Fibroblast of skin of right quadriceps (primary cell): ENCODE measurements at regions not wholly inside any gene's neighbourhood (a gene's known extent, or its start where the extent isn't known, plus 50 kb on each side); places are given as distances from the start of the nearest gene placed in this dataset.
A peak's percentile ranks its signal among the peaks of the same experiment; 100 is the strongest.

ENCODE experiments used
- DNase-seq: peaks from one replicate; pipeline ENCODE4 v3.0.0-alpha.2; 2013

- DNase-seq: no peak
Measured at GRCh38 chr12:91563011-91563765, 380.6 kb upstream of the DCN start.

DNA sequence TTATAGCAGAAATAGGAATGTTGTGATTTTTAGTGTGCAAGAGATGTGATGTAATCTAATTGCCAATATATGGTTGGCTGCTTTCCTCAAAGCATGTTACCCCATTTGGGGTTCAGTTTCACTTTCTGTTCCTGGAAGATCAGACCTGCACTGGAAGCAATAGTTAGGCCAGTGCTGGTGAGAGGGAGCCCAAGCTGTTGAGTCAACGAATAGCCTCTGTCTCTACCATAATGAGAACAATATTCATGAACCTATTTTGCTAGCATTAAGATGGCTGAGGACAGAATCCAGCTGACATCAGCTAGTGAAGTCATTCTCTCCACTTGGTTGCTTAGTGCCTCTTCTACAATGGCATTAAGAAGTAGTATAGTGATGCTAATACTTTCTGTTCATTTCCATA, 379.9 kb upstream of the DCN start:
- DNase-seq: no peak

GRCh38 chr12:91561958-91562325, 379.3 kb upstream of the DCN start:
- no peak for DNase-seq

GRCh38 chr12:91561301-91561957, 378.8 kb upstream of the DCN start:
- DNase-seq: no peak

GRCh38 chr12:91556909-91557308, 374.3 kb upstream of the DCN start:
- no peak for DNase-seq

- no peak for DNase-seq
Measured at GRCh38 chr12:91555436-91556415, 373.1 kb upstream of the DCN start.

- DNase-seq: no peak
Measured at GRCh38 chr12:91551927-91552326, 369.3 kb upstream of the DCN start.

- DNase-seq: no peak
Measured at GRCh38 chr12:91551242-91551641, 368.6 kb upstream of the DCN start.

DNA sequence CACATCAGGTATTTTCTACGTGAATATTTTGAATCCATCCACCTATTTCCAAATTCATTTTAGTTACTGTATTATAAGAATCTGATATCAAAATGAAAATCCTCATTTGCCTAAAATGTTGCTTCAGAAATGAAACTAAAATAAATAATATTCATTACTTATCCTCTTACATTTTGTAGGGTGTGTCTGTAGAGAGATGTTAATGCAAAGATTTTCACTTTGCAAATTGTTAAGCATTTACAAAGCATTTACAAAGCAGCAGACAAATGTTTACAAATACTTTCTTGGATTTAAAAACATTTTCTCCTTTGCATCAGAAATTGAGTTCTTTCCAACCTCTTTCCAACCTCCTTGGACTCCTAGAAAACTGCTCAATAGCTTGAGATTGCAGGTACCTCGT, 360.0 kb upstream of the DCN start:
- DNase-seq: no peak

- DNase-seq: no peak
Measured at GRCh38 chr12:91542067-91542466, 359.4 kb upstream of the DCN start.

DNA sequence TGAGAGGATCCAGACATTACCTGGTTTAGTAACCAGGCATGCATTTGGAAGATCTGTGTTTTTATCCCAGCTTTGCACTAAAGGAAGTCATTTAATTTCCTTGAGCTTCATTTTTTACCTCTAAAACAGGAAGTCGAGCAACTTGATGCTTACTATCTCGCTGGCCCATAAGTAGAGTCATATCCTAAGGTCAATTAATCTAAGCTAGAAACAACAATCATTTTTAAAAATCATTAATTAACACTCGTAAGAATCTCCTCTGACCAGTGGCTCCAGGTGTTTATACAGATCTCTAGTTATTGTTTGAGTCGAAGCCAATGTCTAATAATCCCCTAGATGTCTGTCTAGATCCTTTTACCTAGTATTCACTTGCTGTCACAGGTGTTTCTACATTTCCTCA, 355.8 kb upstream of the DCN start:
- DNase-seq: no peak

GRCh38 chr12:91533366-91533765, 350.7 kb upstream of the DCN start:
- DNase-seq: no peak

DNA sequence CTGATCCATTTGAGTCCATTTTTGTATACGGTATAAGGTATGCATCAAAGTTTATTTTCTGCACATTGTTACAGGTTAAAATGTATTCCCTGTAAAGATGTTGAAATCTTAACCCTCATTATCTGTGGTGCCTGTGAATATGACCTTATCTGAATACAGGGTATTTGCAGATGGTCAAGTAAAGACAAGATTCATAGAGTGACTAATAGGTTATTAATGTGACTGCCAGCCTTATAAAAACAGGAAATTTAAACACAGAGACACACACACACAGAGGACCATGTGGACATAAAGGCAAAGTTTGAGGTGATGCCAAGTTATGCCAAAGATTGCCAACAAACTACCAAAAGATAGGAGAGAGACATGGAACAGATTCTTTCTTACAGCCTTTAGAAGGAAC, 347.2 kb upstream of the DCN start:
- no peak for DNase-seq

GRCh38 chr12:91523831-91524230, 341.2 kb upstream of the DCN start:
- DNase-seq: no peak

- no peak for DNase-seq
Measured at GRCh38 chr12:91516695-91517047, 334.1 kb upstream of the DCN start.

- no peak for DNase-seq
Measured at GRCh38 chr12:91515944-91516694, 333.5 kb upstream of the DCN start.

DNA sequence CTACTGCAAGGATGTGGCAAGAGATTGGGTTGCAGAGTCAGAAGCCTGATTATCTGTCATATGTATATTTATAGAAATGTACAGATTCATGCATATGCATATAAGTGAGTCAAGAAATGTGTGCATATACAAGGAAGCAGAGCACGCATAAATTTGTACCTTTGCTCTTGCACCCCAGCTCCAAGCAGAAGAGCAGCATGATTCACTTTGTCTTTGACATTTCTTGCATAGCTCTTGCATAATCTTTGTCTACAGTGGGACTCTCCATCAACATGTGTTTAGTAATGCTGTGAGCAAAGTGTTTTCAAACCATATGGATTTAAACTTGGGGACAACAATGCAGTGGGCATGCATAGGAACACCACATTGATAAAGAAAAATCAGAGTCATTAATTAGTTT, 330.7 kb upstream of the DCN start:
- DNase-seq: peak; percentile 1

DNA sequence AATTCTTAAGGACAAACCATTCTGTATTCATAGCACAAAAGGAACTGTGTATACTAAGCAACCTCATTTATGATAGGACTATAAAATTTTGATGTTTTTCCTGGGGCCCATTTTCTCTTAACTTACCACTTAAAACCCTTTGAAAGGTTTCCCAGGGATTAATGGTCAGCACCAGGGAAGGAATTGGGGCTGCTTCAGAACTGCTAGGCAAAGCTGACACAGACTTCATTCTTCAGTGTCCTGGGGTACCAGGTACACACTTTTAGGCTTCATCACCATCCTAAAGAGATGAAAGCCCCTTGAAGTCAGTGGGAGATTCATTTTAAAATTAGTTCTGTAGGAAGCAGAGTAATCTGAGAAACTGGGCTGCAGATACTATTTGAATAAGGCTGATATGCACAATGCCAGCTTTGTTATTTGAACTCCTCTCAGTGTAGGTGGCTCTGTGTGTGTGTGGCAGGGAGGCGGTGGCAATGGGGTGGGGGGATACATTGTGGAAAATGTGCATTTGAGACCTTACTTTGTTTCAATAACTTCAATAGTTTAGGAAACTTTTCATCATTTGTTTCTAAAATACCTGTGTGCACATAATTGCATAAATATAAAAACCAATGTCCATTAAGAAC, 329.3 kb upstream of the DCN start:
- no peak for DNase-seq

GRCh38 chr12:91507754-91508153, 325.1 kb upstream of the DCN start:
- DNase-seq: no peak

- no peak for DNase-seq
Measured at GRCh38 chr12:91506452-91506851, 323.8 kb upstream of the DCN start.

DNA sequence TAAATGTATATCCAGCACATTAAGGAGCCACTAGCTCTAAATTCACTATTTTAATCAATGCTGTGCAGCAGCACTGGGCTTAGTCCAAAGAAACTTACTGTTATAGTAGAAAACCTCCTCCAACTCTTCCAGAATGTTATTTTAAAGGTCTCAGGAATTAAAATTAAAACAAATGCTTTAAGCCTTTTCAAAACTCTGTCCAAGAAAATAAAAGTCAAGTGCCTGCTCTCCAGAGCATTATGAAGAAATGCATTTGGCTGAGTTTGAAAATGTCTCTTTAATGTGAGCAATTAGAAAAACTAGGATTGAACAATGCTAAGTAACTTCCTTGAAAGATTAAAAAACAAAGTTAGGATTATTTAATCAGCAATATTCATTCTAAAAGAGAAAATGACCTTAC, 322.4 kb upstream of the DCN start:
- DNase-seq: no peak

- no peak for DNase-seq
Measured at GRCh38 chr12:91502208-91502607, 319.6 kb upstream of the DCN start.

GRCh38 chr12:91496337-91496736, 313.7 kb upstream of the DCN start:
- no peak for DNase-seq
